ENCODE measurements at regions not wholly inside any gene's neighbourhood (a gene's known extent, or its start where the extent isn't known, plus 50 kb on each side); places are given as distances from the start of the nearest gene placed in this dataset.

GRCh38 chr13:91228108-91228507 is 119.4 kb upstream of the MIR17HG start:
- TF ChIP-seq POLR2A (IDR thresholded peaks at IDR 0.05) (no peak), CTCF (IDR thresholded peaks at IDR 0.05) (no peak), POLR2AphosphoS5 (IDR thresholded peaks at IDR 0.05) (no peak)

All from prostate gland (tissue), 2 donors.